ENCODE measurements at regions not wholly inside any gene's neighbourhood (a gene's known extent, or its start where the extent isn't known, plus 50 kb on each side); places are given as distances from the start of the nearest gene placed in this dataset.

DNA sequence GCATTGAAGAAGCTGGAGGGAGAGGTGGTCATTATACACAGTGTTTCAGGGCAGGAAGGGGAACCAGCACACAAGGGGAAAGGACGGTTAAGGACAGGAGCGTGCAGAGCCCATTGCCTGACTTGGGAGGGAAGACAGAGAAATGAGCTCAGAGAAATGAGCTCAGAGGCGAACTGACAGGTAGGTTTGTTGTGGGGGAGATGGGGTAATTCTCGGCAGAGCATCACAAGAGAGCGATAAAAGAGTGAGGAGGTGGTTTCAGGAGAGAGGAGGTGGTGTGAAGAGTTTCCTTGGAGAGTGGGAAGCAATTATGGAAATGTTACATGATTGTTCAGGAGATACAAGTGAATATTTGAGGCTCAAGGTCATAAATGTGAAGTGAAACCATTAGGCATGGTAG, 61.0 kb downstream of the MRGPRX1 start:
- ChIA-PET POLR2A (no interaction called here), CTCF (no interaction called here)
- TF ChIP-seq, protein P1, sequence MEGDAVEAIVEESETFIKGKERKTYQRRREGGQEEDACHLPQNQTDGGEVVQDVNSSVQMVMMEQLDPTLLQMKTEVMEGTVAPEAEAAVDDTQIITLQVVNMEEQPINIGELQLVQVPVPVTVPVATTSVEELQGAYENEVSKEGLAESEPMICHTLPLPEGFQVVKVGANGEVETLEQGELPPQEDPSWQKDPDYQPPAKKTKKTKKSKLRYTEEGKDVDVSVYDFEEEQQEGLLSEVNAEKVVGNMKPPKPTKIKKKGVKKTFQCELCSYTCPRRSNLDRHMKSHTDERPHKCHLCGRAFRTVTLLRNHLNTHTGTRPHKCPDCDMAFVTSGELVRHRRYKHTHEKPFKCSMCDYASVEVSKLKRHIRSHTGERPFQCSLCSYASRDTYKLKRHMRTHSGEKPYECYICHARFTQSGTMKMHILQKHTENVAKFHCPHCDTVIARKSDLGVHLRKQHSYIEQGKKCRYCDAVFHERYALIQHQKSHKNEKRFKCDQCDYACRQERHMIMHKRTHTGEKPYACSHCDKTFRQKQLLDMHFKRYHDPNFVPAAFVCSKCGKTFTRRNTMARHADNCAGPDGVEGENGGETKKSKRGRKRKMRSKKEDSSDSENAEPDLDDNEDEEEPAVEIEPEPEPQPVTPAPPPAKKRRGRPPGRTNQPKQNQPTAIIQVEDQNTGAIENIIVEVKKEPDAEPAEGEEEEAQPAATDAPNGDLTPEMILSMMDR (IDR thresholded peaks at IDR 0.05; ENCODE audit: insufficient read depth, low read length, missing control alignments) = no peak
- H3K4me3 ChIP-seq (ENCODE audit: low read depth, low read length) = no peak overlapping the region
- no peak for DNase-seq (ENCODE audit: low read depth, low spot score)

DNA sequence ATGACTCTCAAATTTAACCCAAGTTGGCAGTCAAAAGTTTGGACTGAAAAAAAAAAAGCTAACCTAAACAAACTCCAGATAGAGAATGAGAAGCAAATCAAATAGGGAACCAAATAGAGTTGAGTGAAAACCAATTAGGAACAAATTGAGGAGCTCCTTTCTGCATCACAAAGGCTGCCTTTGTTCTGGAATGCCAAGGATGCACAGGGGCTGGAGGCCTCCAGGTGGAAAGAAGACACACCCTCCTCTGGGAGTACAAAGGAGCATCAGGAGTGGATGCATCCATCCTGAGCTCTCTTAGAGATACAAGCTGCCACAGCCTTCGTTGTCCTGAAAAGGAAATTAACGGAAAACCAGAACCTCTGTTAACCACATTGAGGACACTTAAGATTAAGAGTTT, 73.3 kb downstream of the MRGPRX1 start:
- ChIA-PET CTCF (no interaction called here), POLR2A (no interaction called here)
- H3K4me3 ChIP-seq (ENCODE audit: low read depth, low read length) = no peak overlapping the region
- DNase-seq (ENCODE audit: low read depth, low spot score) = no peak
- TF ChIP-seq, protein P1 (IDR thresholded peaks at IDR 0.05; ENCODE audit: insufficient read depth, low read length, missing control alignments) = no peak

DNA sequence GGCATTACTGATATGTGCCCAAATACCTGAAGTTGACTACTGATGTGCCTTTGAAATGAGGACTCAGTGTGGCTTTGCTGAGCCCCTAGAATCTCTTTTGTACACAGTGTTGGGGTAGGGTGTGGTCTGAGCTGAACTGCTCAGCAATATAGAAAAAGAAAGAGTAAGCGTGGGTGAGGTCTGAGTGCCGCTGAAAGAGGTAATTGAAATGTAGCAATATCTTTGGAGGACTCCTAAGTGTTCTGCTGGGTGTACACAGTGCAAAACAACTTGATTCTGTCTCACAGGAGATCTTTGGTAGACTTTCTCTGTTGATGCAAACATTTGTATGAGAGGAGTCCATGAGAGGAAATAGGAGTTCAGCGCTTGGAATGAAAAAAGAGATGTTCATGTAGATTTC, 73.7 kb upstream of the PTPN5 start:
- H3K4me3 ChIP-seq (ENCODE audit: low read depth, low read length) = no peak overlapping the region
- POLR2A ChIA-PET = no interaction called here
- CTCF ChIA-PET = no interaction called here
- DNase-seq (ENCODE audit: low read depth, low spot score) = no peak
- TF ChIP-seq, protein P1 (IDR thresholded peaks at IDR 0.05; ENCODE audit: insufficient read depth, low read length, missing control alignments) = no peak

DNA sequence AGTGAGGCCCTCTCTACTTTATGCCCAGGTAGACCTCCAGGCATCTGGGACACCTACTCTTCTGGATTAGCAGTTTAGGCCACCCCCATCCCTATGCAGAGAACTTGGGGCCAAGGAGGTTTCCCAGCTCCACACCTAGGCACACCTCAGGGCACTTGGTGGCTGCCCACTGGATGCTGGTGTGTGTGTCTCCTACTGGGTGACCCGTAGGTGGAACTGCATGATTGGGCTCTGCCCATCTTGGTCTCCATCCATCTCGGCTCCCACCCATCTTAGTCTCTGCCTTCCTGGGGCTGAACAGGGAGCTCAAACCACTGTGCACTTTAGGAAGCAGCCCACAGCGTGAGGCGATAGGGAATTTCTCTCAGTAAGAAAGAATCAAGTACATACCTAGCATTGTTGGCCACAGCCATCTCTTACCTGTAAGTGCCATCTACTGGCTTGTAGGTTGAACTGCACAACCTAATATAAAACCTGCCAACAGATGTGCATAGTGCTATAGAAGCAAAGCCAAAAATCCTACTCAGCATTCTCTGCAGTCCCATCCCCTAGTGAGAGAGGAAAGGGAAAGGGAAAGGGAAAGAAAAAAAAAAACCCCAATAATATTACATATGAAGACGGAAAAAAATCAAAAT, 61.6 kb upstream of the PTPN5 start:
- no peak overlapping the region for H3K4me3 ChIP-seq (ENCODE audit: low read depth, low read length)
- CTCF ChIA-PET = interaction anchor here (1.6 kb wide), 2 partner anchors 9 to 22 kb away, joined by 3 to 6 read pairs; no protein-coding TSS in a partner anchor
- TF ChIP-seq, protein P1 (IDR thresholded peaks at IDR 0.05; ENCODE audit: insufficient read depth, low read length, missing control alignments) = peak; percentile 31
- no peak for DNase-seq (ENCODE audit: low read depth, low spot score)
- POLR2A ChIA-PET = no interaction called here

DNA sequence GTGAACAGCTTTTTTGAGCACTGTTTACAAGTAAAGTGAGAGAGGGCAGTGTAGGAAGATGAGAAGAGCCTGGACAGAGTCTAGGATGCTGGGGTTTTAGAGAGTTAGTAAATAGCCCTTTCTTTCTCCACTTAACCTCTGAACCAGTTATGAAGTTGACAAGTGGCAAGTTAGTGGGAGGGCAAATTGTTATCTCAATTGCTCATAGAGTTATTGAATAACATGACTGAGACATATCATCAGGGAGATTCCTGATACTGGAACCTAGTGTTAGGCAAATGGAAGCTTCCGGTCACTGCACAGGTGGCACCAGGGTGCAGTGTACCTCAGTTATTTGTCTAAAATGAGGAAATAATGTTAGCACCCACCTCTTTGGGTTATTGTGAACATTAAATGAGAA, 57.8 kb upstream of the PTPN5 start:
- TF ChIP-seq, protein P1 (IDR thresholded peaks at IDR 0.05; ENCODE audit: insufficient read depth, low read length, missing control alignments) = no peak
- POLR2A ChIA-PET = no interaction called here
- CTCF ChIA-PET = no interaction called here
- DNase-seq (ENCODE audit: low read depth, low spot score) = no peak
- no peak overlapping the region for H3K4me3 ChIP-seq (ENCODE audit: low read depth, low read length)

DNA sequence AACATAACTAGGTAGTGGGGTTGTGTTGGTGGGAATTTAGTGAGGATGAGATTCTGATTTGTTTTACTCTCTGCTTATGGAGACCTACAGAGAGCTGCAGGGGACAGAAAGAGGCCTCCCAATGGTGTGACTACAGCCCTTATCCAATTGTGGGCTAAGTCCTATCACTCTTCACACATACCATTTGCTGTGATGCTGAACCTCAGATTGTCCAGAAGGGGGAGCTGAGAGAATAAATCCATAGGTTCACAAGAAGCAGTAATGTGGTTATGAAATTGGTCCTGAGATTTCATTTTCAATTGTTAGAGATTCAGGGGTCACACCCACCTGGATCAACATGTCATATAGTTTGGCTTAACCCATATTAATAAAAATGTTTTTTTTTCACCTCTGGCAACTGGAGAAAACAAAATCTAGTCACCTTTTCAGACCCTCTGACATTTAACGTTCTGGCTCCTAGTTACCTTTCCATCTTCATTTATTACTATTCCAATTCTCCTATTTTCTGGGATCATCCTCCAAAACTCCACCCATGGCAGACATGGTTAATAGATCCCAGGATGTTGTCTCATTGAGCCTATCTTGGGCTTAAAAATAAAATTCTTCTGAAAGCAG, 53.3 kb upstream of the PTPN5 start:
- DNase-seq (ENCODE audit: low read depth, low spot score) = no peak
- no peak overlapping the region for H3K4me3 ChIP-seq (ENCODE audit: low read depth, low read length)
- TF ChIP-seq, protein P1 (IDR thresholded peaks at IDR 0.05; ENCODE audit: insufficient read depth, low read length, missing control alignments) = peak; percentile 58
- CTCF ChIA-PET = interaction anchor here (0.6 to 2.0 kb wide), 2 partner anchors 9 to 30 kb away, joined by 3 to 6 read pairs; no protein-coding TSS in a partner anchor
- POLR2A ChIA-PET = no interaction called here

Measured in AG04449 (cell line).